ENCODE measurements at regions not wholly inside any gene's neighbourhood (a gene's known extent, or its start where the extent isn't known, plus 50 kb on each side); places are given as distances from the start of the nearest gene placed in this dataset.

DNA sequence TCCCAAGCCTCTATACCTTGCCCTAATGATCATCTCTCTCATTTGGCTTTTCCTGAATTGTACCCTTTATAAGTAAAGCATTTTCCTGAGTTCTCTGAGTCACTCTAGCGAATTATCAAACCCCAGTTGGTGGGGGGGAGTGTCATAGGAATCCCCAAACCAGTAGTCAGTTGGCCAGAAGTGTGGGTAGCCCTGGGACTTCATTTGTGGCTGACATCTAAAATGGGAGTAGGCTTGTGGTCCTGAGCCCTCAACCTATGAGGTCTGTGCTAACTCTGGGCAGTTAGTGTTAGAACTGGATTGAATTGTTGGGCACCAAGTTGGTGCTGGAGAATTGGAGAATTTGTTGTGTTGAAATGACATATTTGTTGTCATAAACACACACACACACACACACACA is 91.3 kb downstream of the BBS10 start:
- Mint-ChIP-seq H3K4me3 (ENCODE audit: unreplicated experiment) (no peak overlapping the region), H3K9me3 (ENCODE audit: unreplicated experiment) (no peaks in the 10 kb centered on the region), H3K4me1 (ENCODE audit: low read depth, unreplicated experiment) (no peaks in the 10 kb centered on the region), H3K27me3 (ENCODE audit: unreplicated experiment) (no peaks in the 10 kb centered on the region), H3K27ac (ENCODE audit: unreplicated experiment) (no peak overlapping the region), H3K36me3 (ENCODE audit: unreplicated experiment) (no peaks in the 10 kb centered on the region)
- no peak for DNase-seq
- TF ChIP-seq, protein P1, sequence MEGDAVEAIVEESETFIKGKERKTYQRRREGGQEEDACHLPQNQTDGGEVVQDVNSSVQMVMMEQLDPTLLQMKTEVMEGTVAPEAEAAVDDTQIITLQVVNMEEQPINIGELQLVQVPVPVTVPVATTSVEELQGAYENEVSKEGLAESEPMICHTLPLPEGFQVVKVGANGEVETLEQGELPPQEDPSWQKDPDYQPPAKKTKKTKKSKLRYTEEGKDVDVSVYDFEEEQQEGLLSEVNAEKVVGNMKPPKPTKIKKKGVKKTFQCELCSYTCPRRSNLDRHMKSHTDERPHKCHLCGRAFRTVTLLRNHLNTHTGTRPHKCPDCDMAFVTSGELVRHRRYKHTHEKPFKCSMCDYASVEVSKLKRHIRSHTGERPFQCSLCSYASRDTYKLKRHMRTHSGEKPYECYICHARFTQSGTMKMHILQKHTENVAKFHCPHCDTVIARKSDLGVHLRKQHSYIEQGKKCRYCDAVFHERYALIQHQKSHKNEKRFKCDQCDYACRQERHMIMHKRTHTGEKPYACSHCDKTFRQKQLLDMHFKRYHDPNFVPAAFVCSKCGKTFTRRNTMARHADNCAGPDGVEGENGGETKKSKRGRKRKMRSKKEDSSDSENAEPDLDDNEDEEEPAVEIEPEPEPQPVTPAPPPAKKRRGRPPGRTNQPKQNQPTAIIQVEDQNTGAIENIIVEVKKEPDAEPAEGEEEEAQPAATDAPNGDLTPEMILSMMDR (IDR thresholded peaks at IDR 0.05; ENCODE audit: partially characterized antibody, unreplicated experiment), result no peak

DNA sequence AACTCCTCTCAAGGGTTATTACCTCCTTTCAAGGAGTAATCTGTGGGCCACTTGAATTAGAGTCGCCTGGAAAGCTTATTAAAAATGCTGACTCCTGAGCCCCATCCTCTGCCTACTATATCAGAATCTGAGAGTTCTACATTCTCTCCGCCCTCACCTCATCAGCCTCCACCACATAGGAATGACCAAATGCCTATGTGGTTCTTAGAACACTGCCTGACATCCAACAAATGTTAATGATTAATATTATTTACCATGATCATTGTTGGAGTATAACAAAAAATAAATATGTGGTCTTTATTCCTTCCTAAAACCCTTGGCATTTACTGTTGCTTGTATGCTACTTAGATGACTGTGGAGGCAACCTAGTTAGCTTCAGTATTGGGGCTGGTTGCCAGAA is 91.9 kb downstream of the BBS10 start:
- no peak overlapping the region for H3K27ac Mint-ChIP-seq (ENCODE audit: unreplicated experiment)
- H3K4me1 Mint-ChIP-seq (ENCODE audit: low read depth, unreplicated experiment), result no peaks in the 10 kb centered on the region
- H3K27me3 Mint-ChIP-seq (ENCODE audit: unreplicated experiment), result no peaks in the 10 kb centered on the region
- H3K9me3 Mint-ChIP-seq (ENCODE audit: unreplicated experiment), result no peaks in the 10 kb centered on the region
- no peaks in the 10 kb centered on the region for H3K36me3 Mint-ChIP-seq (ENCODE audit: unreplicated experiment)
- no peak overlapping the region for H3K4me3 Mint-ChIP-seq (ENCODE audit: unreplicated experiment)
- DNase-seq, result no peak
- TF ChIP-seq, protein P1 (IDR thresholded peaks at IDR 0.05; ENCODE audit: partially characterized antibody, unreplicated experiment), result no peak

DNA sequence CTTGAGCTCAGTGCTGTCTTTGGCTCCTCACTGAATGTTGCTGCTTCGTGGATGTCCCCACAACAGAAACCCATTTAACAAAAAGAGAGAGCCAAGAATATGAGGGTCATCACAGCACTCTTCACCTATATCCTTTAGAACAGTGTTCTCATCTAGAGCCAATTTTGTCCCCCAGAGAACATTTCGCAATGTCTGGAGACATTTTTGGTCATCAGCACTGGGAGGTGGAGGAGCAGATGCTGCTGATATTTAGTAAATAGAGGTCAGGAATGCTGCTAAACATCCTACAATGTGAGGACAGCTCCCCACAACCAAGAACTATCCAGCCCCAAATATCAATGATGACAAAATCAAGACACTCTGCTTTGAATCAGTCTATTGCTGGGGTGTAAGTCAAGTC is 92.5 kb downstream of the BBS10 start:
- Mint-ChIP-seq H3K27me3 (ENCODE audit: unreplicated experiment) (no peaks in the 10 kb centered on the region), H3K4me1 (ENCODE audit: low read depth, unreplicated experiment) (no peaks in the 10 kb centered on the region), H3K9me3 (ENCODE audit: unreplicated experiment) (no peaks in the 10 kb centered on the region), H3K27ac (ENCODE audit: unreplicated experiment) (no peak overlapping the region), H3K36me3 (ENCODE audit: unreplicated experiment) (no peaks in the 10 kb centered on the region), H3K4me3 (ENCODE audit: unreplicated experiment) (no peak overlapping the region)
- TF ChIP-seq, protein P1 (IDR thresholded peaks at IDR 0.05; ENCODE audit: partially characterized antibody, unreplicated experiment), result no peak
- DNase-seq, result no peak

DNA sequence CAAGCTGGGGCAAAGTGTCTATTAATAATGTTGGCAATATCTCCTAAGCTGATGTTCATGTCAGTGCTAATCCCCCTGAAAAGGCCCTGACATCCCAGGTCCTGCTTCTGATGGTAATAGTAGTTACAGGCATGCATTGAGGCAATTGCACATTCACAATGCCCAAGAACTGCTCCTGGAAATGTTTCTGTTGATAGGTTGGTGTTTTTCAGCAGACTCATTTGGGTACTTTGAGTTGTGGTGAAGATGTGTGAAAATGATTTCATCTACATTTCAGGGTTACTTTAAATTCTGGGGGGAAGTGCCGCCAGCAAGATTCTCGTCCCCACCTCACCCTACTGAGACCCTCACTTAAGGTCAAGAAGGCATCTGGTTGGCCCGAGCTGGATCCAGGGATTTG is 92.9 kb downstream of the BBS10 start:
- no peak for DNase-seq
- no peaks in the 10 kb centered on the region for H3K9me3 Mint-ChIP-seq (ENCODE audit: unreplicated experiment)

DNA sequence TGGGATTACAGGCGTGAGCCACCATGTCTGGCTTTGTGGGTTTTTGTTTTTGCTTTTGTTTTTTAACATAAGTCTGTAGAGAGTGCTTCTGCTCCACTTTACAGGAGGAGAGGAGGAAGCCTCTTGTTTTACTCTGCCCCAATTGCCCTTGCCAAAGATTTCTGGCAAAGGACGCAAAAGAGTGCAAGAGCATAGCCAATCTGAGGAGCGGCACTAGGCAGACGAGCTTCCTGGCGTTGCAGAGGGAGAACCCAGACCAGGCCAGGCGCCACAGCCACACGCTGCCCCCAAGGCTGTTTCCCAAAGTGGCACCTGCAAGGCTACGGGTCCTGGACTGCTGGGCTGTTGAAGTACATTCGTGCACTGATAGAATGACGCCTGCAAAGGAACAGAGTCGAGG is 96.2 kb downstream of the BBS10 start:
- Mint-ChIP-seq H3K4me1 (ENCODE audit: low read depth, unreplicated experiment) (no peaks in the 10 kb centered on the region), H3K27ac (ENCODE audit: unreplicated experiment) (no peak overlapping the region), H3K27me3 (ENCODE audit: unreplicated experiment) (no peaks in the 10 kb centered on the region), H3K9me3 (ENCODE audit: unreplicated experiment) (no peaks in the 10 kb centered on the region), H3K4me3 (ENCODE audit: unreplicated experiment) (no peak overlapping the region), H3K36me3 (ENCODE audit: unreplicated experiment) (no peaks in the 10 kb centered on the region)
- DNase-seq, result no peak
- TF ChIP-seq, protein P1 (IDR thresholded peaks at IDR 0.05; ENCODE audit: partially characterized antibody, unreplicated experiment), result no peak

More for the DNA sequence above, 92.9 kb downstream of the BBS10 start:
- H3K27me3 Mint-ChIP-seq (ENCODE audit: unreplicated experiment), result no peaks in the 10 kb centered on the region
- H3K27ac Mint-ChIP-seq (ENCODE audit: unreplicated experiment), result no peak overlapping the region
- no peaks in the 10 kb centered on the region for H3K36me3 Mint-ChIP-seq (ENCODE audit: unreplicated experiment)
- H3K4me1 Mint-ChIP-seq (ENCODE audit: low read depth, unreplicated experiment), result no peaks in the 10 kb centered on the region
- no peak overlapping the region for H3K4me3 Mint-ChIP-seq (ENCODE audit: unreplicated experiment)
- TF ChIP-seq, protein P1 (IDR thresholded peaks at IDR 0.05; ENCODE audit: partially characterized antibody, unreplicated experiment), result no peak
